Activated CD8-positive, alpha-beta memory T cell treated with anti-CD3 and anti-CD28 coated beads, Interleukin-2, amount 50 U/mL, for 1 hour (primary cell): ENCODE measurements at regions not wholly inside any gene's neighbourhood (a gene's known extent, or its start where the extent isn't known, plus 50 kb on each side); places are given as distances from the start of the nearest gene placed in this dataset.
"Not testable (repeated sequence)": the region's sequence is repeated elsewhere in the genome, so short reads cannot be mapped to it uniquely, and the experiment has no call there.

Experiments
- DNase-seq: peaks from one replicate; pipeline ENCODE4 v3.0.0-alpha.2; 2020; ENCODE audit errors: extremely low read depth

- no peak for DNase-seq
Observed at GRCh38 chr3:105085506-105085905, 281.2 kb upstream of the ALCAM start.

- no peak for DNase-seq
Observed at GRCh38 chr3:105093371-105094252, 273.1 kb upstream of the ALCAM start.

- DNase-seq: no peak
Observed at GRCh38 chr3:105094588-105094987, 272.1 kb upstream of the ALCAM start.

- no peak for DNase-seq
Observed at GRCh38 chr3:105096071-105096470, 270.6 kb upstream of the ALCAM start.

- DNase-seq: no peak
Observed at GRCh38 chr3:105101603-105102002, 265.1 kb upstream of the ALCAM start.

- no peak for DNase-seq
Observed at GRCh38 chr3:105103139-105103538, 263.6 kb upstream of the ALCAM start.

- no peak for DNase-seq
Observed at GRCh38 chr3:105108823-105109222, 257.9 kb upstream of the ALCAM start.

GRCh38 chr3:105118905-105119304 lies 247.8 kb upstream of the ALCAM start:
- no peak for DNase-seq

GRCh38 chr3:105119801-105120340 lies 246.8 kb upstream of the ALCAM start:
- no peak for DNase-seq

GRCh38 chr3:105130911-105131310 lies 235.8 kb upstream of the ALCAM start:
- no peak for DNase-seq

GRCh38 chr3:105137911-105138310 lies 228.8 kb upstream of the ALCAM start:
- DNase-seq: no peak

GRCh38 chr3:105139881-105140560 lies 226.7 kb upstream of the ALCAM start:
- DNase-seq: no peak

GRCh38 chr3:105140899-105141367 lies 225.8 kb upstream of the ALCAM start:
- no peak for DNase-seq

GRCh38 chr3:105144837-105145236 lies 221.9 kb upstream of the ALCAM start:
- no peak for DNase-seq

- no peak for DNase-seq
Observed at GRCh38 chr3:105145511-105145910, 221.2 kb upstream of the ALCAM start.

GRCh38 chr3:105149197-105149596 lies 217.5 kb upstream of the ALCAM start:
- not testable (repeated sequence) for DNase-seq

- no peak for DNase-seq
Observed at GRCh38 chr3:105152987-105153386, 213.7 kb upstream of the ALCAM start.

- DNase-seq: no peak
Observed at GRCh38 chr3:105154692-105155091, 212.0 kb upstream of the ALCAM start.

GRCh38 chr3:105157067-105157765 lies 209.5 kb upstream of the ALCAM start:
- DNase-seq: no peak

- DNase-seq: no peak
Observed at GRCh38 chr3:105157766-105158085, 209.0 kb upstream of the ALCAM start.

GRCh38 chr3:105158286-105158685 lies 208.4 kb upstream of the ALCAM start:
- no peak for DNase-seq

GRCh38 chr3:105162448-105162847 lies 204.3 kb upstream of the ALCAM start:
- no peak for DNase-seq
